ENCODE measurements at regions not wholly inside any gene's neighbourhood (a gene's known extent, or its start where the extent isn't known, plus 50 kb on each side); places are given as distances from the start of the nearest gene placed in this dataset.

DNA sequence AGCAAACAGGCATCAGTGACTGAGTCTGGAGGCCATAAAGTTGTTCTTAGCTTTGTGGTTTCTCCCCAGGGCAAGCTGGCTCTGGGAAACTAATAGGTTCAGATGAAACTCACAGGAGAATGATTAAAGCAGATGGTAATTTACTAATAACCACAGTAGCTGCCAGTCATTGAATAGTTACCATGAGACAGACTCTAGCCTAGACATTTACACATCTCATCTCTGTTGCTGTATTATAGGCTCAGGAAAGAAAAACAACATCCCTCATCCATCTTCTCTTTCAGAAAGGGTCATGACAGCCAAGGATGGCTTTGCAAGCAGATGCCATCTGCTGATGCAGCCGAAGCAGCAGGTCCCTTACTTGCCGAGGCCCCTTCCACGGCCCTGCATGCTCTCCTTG lies 314.0 kb upstream of the ID2 start:
- Histone ChIP-seq H3K27ac (no peak overlapping the region), H3K4me3 (no peak overlapping the region), H3K27me3 (no peaks in the 10 kb centered on the region), H3K36me3 (no peaks in the 10 kb centered on the region), H3K9me3 (no peaks in the 10 kb centered on the region), H3K4me1 (no peaks in the 10 kb centered on the region)
- intact Hi-C loops (cut with DNase I; ENCODE audit: low total_unique reads) = no loop called here
- TF ChIP-seq CTCF (IDR thresholded peaks at IDR 0.05) = no peak
- TF ChIP-seq POLR2A (IDR thresholded peaks at IDR 0.05) = no peak
- DNase-seq = no peak

DNA sequence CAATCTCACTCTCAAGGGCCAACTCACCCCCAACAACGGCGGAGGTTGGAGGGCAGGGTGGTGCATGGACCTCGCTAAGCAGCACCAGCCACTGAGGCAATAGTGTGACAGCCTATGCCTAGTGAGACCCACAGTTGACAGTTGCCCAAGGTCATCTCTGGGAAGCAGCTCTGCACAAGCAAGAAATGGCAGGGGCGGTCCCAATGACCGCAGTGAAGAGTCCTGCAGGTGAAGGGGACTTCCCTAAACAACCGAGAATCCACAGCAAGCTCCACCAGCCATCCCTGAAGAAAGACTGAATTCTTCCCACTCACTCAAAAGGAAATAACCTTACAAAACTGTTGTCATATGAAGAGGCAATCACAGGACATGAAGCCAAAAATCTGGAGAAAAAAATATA lies 313.4 kb upstream of the ID2 start:
- TF ChIP-seq CTCF (IDR thresholded peaks at IDR 0.05) = no peak
- TF ChIP-seq POLR2A (IDR thresholded peaks at IDR 0.05) = no peak

DNA sequence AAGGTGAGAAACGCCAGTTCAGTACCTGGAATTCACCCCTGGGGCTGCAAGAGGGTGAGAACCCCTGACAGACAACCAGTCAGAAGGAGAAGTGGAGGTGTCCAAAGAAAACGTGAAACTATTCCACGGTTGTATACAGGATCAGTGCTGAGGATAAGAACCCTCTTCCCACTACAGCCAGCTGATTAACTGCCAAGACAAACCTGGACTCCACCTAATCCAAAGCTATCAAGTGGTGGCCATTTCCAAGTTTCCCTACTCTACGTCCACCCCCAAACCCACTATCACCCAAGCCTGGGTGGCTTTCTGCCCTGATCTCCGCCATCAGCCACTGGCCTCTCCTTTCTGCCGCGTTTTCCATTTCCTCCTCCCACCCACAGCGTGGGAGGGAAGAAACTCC lies 312.3 kb upstream of the ID2 start:
- Histone ChIP-seq H3K4me3 (no peak overlapping the region), H3K27ac (no peak overlapping the region), H3K9me3 (no peaks in the 10 kb centered on the region), H3K36me3 (no peaks in the 10 kb centered on the region), H3K4me1 (no peaks in the 10 kb centered on the region), H3K27me3 (no peaks in the 10 kb centered on the region)
- TF ChIP-seq POLR2A (IDR thresholded peaks at IDR 0.05) (no peak), CTCF (IDR thresholded peaks at IDR 0.05) (no peak)
- intact Hi-C loops (cut with DNase I; ENCODE audit: low total_unique reads) = no loop called here
- DNase-seq = no peak

More for the DNA sequence above, 313.4 kb upstream of the ID2 start:
- intact Hi-C loops (cut with DNase I; ENCODE audit: low total_unique reads) = no loop called here
- no peaks in the 10 kb centered on the region for H3K9me3 ChIP-seq
- no peaks in the 10 kb centered on the region for H3K36me3 ChIP-seq
- H3K4me1 ChIP-seq = no peaks in the 10 kb centered on the region
- no peak for DNase-seq
- H3K27me3 ChIP-seq = no peaks in the 10 kb centered on the region
- H3K27ac ChIP-seq = no peak overlapping the region
- no peak overlapping the region for H3K4me3 ChIP-seq

- no peaks in the 10 kb centered on the region for H3K27me3 ChIP-seq
- no peak for DNase-seq
- H3K36me3 ChIP-seq = no peaks in the 10 kb centered on the region
- no peak overlapping the region for H3K4me3 ChIP-seq
- H3K9me3 ChIP-seq = no peaks in the 10 kb centered on the region
- TF ChIP-seq POLR2A (IDR thresholded peaks at IDR 0.05) (no peak), CTCF (IDR thresholded peaks at IDR 0.05) (no peak)
- H3K27ac ChIP-seq = no peak overlapping the region
- intact Hi-C loops (cut with DNase I; ENCODE audit: low total_unique reads) = no loop called here
- no peaks in the 10 kb centered on the region for H3K4me1 ChIP-seq
Observed at GRCh38 chr2:8370258-8370802, 311.5 kb upstream of the ID2 start.

- TF ChIP-seq CTCF (IDR thresholded peaks at IDR 0.05) = no peak
- no peak for TF ChIP-seq POLR2A (IDR thresholded peaks at IDR 0.05)
- H3K4me1 ChIP-seq = no peaks in the 10 kb centered on the region
- H3K9me3 ChIP-seq = no peaks in the 10 kb centered on the region
- H3K27ac ChIP-seq = no peak overlapping the region
- no peak for DNase-seq
- H3K36me3 ChIP-seq = no peaks in the 10 kb centered on the region
- intact Hi-C loops (cut with DNase I; ENCODE audit: low total_unique reads) = no loop called here
- H3K27me3 ChIP-seq = no peaks in the 10 kb centered on the region
- no peak overlapping the region for H3K4me3 ChIP-seq
Observed at GRCh38 chr2:8371653-8372052, 310.2 kb upstream of the ID2 start.
